Esophagus (tissue), 2 donors: ENCODE measurements at regions not wholly inside any gene's neighbourhood (a gene's known extent, or its start where the extent isn't known, plus 50 kb on each side); places are given as distances from the start of the nearest gene placed in this dataset.
"Not testable (repeated sequence)": the region's sequence is repeated elsewhere in the genome, so short reads cannot be mapped to it uniquely, and the experiment has no call there.

Experiments used
- H3K27ac ChIP-seq, 2 donors: one replicate each; pipeline ENCODE4 v1.5.1; 2013; ENCODE audit warnings: low read depth in 2 of 2, mild to moderate bottlenecking in 2 of 2, inconsistent platforms in 1 of 2, low read length in 1 of 2, moderate library complexity in 1 of 2
- H3K27me3 ChIP-seq, 2 donors: one replicate each; pipeline ENCODE4 v1.6.1; 2013; ENCODE audit warnings: low read length in 2 of 2, control low read depth in 1 of 2, mild to moderate bottlenecking in 1 of 2; ENCODE audit not compliant: insufficient read depth in 2 of 2, control insufficient read depth in 1 of 2
- H3K36me3 ChIP-seq, 2 donors: one replicate each; pipeline ENCODE4 v1.6.1; 2013; ENCODE audit warnings: low read length in 1 of 2; ENCODE audit not compliant: control insufficient read depth in 2 of 2, insufficient read depth in 2 of 2
- H3K4me1 ChIP-seq, 2 donors: one replicate each; pipeline ENCODE4 v1.6.1; 2013; ENCODE audit warnings: low read length in 1 of 2; ENCODE audit not compliant: control insufficient read depth in 2 of 2, insufficient read depth in 2 of 2
- H3K4me3 ChIP-seq, 2 donors: one replicate each; pipeline ENCODE4 v1.5.1; 2013; ENCODE audit warnings: low read length in 2 of 2, mild to moderate bottlenecking in 2 of 2, low read depth in 1 of 2, moderate library complexity in 1 of 2
- H3K9me3 ChIP-seq, 2 donors: one replicate each; pipeline ENCODE4 v1.6.1; 2013; ENCODE audit warnings: mild to moderate bottlenecking in 2 of 2, low read depth in 1 of 2, low read length in 1 of 2, moderate library complexity in 1 of 2; ENCODE audit not compliant: control insufficient read depth in 2 of 2, insufficient read depth in 1 of 2
- WGBS, 2 donors: extraction: QIAGEN DNeasy Blood & Tissue Kit; methylation state at CpG; one replicate each; pipeline ENCODE4 v1.1.7; 2013; 5-methylcytosine and 5-hydroxymethylcytosine counted together
- donor health status: healthy with polysubstance abuse.
- donor health status: Bipolar disorder and iron deficiency.

DNA sequence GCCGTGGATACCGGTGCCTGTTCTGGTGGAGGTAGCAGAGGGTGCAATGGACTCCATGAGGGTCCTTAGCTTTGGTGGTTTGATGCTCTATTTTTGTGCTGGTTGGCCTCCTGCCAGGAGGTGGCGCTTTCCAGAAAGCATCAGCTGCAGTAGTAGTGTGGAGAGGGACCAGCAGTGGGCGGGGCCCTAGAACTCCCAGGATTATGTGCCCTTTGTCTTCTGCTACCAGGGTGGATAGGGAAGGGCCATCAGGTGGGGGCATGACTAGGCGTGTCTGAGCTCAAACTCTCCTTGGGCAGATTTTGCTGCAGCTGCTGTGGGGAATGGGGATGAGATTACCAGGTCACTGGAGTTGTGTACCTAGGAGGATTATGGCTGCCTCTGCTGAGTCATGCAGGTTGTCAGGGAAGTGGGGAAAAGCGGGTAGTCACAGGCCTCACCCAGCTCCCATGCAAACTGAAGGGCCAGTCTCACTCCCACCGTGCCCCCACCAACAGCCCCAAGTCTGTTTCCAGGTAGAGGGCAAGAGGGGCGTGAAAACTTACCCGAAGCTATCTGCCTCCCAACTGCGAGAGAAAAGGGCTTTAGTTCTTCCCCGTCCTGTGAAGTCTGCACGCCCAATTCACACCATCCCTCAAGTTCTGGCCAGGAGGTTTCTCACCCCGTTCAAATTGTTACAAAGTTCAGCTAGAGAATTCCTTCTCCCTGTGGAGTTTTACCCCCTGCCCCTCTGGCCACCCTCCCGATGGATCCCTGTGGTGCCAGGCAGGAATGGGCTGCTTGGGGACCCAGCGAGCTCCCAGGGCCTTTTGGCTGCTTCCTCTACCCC is 235.0 kb downstream of the DHX15 start:
- H3K27me3 ChIP-seq, H3K36me3 ChIP-seq, H3K9me3 ChIP-seq, H3K4me3 ChIP-seq, H3K4me1 ChIP-seq: not testable (repeated sequence)
- 77% methylated on average over 15 of the region's 15 CpGs for WGBS, 2 donors
- H3K27ac ChIP-seq, result peak overlapping the region in 1 of 2 donors; percentile 61

DNA sequence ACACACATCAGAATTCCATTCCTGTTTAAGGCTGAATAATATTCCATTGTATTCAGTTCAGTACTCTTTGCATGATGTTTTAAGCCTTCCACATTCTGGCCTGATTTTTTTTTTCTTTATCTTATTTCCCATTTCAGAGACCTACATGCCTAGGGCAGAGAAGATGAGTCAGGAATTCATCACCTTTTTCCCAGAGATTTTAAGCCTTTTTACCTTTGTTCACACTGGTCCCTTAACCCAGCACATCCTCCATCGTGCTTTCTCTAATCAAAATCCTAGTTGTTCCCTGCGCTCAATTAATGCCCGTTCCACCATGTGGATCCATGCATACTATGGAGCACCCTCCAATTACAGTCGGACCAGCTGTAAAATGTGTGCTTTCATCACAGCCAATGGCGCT is 245.1 kb downstream of the DHX15 start:
- no peak overlapping the region for H3K4me3 ChIP-seq
- H3K4me1 ChIP-seq, result no peaks in the 10 kb centered on the region
- no peak overlapping the region for H3K27ac ChIP-seq
- 90% methylated on average over 5 of the region's 5 CpGs for WGBS, 2 donors
- H3K9me3 ChIP-seq, result no peaks in the 10 kb centered on the region
- no peaks in the 10 kb centered on the region for H3K36me3 ChIP-seq
- H3K27me3 ChIP-seq, result no peaks in the 10 kb centered on the region

DNA sequence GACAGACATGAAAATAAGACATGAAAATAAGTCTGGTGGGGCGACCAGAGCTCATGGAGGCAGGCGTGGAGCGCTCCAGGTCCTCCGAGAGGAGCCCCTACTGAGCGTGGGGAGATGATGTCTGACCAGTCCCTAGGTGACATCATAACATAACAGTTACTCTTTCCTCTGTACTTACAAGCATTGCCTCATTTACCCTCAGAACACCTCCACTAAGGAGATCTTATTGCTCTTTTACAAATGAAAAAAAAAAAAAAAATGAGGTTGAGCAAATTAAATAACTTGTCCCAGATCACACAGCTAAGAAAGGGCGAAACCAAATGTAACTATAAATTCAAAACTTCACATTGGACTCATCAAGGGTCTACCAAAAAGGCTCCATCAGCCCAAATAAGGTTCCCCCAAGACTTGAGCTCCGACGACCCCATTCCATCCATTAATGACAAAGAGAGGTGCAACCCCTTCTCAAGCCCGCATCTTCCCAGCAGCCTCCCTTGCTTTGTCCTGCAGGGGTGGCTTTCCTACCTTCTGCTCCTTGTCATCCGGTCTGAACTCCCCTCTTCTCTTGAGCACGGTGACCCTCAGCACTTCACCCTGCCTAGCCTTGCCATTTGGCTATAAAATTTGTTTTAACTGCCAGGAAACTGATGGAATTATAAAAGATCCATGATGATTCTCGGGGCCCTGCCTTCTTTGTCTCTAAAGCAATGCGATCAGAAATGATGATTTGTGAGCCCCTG is 246.7 kb downstream of the DHX15 start:
- no peak overlapping the region for H3K4me3 ChIP-seq
- no peaks in the 10 kb centered on the region for H3K27me3 ChIP-seq
- no peaks in the 10 kb centered on the region for H3K36me3 ChIP-seq
- no peaks in the 10 kb centered on the region for H3K4me1 ChIP-seq
- no peak overlapping the region for H3K27ac ChIP-seq
- 87 to 90% methylated on average over 13 of the region's 13 CpGs for WGBS, 2 donors
- H3K9me3 ChIP-seq, result no peaks in the 10 kb centered on the region

DNA sequence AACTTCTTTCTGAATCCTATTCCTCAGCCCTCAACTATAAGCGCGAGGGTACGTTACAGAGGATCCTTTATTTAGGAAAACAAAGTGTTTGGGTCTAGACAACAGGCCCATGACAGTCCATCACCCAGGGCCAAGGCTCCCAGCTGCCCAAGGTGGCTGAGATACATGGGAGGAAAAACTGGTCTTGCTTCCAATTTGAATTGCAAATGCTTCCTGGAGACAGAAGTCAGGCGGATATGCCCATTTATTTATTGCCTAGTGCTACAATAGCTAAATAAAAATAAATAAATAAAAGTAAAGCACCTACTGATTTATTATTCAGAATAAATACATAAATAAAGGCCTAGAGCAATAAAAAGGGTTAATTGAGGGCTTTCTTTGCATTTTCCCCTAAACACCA is 248.7 kb downstream of the DHX15 start:
- Histone ChIP-seq H3K27ac (no peak overlapping the region), H3K4me3 (no peak overlapping the region), H3K36me3 (no peaks in the 10 kb centered on the region), H3K9me3 (no peaks in the 10 kb centered on the region), H3K27me3 (no peaks in the 10 kb centered on the region), H3K4me1 (no peaks in the 10 kb centered on the region)
- WGBS, 2 donors, result 93 to 96% methylated on average over 4 of the region's 4 CpGs

DNA sequence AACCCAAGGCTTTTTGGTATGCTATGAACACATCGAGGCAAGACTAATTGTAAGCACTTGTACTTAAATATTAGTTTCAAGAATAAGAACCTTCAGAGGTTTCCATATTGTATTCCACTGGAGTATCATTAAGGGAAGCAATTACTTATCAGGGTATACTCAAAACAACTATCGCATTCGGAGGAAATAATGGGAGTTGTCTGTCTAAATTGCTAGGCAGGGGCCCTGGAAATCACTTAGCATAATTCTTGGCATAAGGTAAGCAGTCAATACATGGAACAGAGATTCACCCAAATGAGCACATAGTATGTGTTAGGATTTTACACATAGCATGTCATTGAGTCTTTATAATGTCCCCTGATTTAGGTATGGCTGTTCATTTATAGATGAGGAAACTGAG is 249.4 kb downstream of the DHX15 start:
- H3K9me3 ChIP-seq, result no peaks in the 10 kb centered on the region
- H3K4me3 ChIP-seq, result no peak overlapping the region
- H3K4me1 ChIP-seq, result no peaks in the 10 kb centered on the region
- no peak overlapping the region for H3K27ac ChIP-seq
- WGBS, 2 donors, result 90 to 92% methylated on average over 3 of the region's 3 CpGs
- no peaks in the 10 kb centered on the region for H3K27me3 ChIP-seq
- no peaks in the 10 kb centered on the region for H3K36me3 ChIP-seq

DNA sequence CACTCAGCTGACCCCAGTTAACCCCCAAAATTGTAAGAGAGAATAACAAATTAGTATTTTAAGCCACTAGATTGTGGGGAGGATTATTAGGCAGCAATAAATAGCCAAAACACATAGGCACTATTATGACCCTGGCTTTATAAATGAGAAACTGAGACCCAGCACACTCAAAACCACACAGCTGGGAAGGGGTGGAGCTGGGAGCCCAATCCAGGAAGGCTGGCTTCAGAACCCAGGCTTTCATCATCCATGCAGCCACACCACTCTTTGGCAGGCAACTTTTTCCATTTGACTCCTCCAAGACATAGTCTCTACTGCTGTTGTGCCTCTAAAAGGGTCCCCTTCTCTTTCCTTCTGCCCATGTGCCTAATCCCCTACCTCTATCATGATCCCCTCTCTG is 253.8 kb downstream of the DHX15 start:
- Histone ChIP-seq H3K36me3 (no peaks in the 10 kb centered on the region), H3K27me3 (no peaks in the 10 kb centered on the region), H3K27ac (no peak overlapping the region), H3K9me3 (no peaks in the 10 kb centered on the region), H3K4me1 (no peaks in the 10 kb centered on the region), H3K4me3 (no peak overlapping the region)

DNA sequence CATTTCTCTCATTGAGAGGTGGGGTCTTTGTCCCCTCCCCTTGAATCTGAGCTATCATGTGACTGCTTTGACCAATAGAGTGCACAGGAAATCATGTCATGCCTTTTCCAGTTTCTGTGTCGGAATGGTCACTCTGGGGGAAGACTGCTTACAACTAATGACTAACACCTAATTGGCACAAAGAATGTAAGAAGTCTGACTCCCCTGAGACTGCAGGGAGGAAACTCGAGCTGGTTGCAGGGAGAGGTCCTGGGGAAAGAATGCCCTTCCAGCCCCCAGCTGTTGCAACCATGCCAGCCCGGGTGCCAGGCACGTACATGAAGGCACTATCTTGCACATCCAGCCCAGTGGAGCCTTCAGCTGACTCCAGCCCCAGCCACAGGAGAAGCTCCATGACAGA is 254.2 kb downstream of the DHX15 start:
- no peaks in the 10 kb centered on the region for H3K4me1 ChIP-seq
- no peaks in the 10 kb centered on the region for H3K36me3 ChIP-seq
- 68 to 72% methylated on average over 4 of the region's 4 CpGs for WGBS, 2 donors
- no peaks in the 10 kb centered on the region for H3K9me3 ChIP-seq
- no peak overlapping the region for H3K4me3 ChIP-seq
- no peaks in the 10 kb centered on the region for H3K27me3 ChIP-seq
- no peak overlapping the region for H3K27ac ChIP-seq

DNA sequence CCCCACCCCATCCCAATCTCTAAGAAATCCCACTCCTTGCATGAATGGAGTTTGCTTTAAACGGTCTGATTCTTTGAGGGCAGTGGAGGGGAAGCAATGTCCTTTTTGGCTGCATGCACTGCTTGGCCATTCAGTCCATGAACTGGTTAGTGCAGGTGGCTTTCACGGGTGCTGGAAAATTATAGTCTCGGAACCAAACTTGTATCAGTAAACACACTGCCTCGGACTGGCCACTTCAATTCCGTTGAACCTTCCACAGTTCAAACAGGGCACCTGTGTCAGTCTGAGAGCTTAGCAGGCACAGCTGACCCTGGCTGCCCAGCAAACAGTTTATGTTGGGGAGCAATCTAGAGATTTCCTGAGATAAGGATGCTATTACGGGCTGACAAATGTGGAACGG is 255.6 kb downstream of the DHX15 start:
- 58 to 62% methylated on average over 7 of the region's 7 CpGs for WGBS, 2 donors
- H3K9me3 ChIP-seq, result no peaks in the 10 kb centered on the region
- no peaks in the 10 kb centered on the region for H3K4me1 ChIP-seq
- H3K36me3 ChIP-seq, result no peaks in the 10 kb centered on the region
- H3K4me3 ChIP-seq, result no peak overlapping the region
- no peak overlapping the region for H3K27ac ChIP-seq
- no peaks in the 10 kb centered on the region for H3K27me3 ChIP-seq

DNA sequence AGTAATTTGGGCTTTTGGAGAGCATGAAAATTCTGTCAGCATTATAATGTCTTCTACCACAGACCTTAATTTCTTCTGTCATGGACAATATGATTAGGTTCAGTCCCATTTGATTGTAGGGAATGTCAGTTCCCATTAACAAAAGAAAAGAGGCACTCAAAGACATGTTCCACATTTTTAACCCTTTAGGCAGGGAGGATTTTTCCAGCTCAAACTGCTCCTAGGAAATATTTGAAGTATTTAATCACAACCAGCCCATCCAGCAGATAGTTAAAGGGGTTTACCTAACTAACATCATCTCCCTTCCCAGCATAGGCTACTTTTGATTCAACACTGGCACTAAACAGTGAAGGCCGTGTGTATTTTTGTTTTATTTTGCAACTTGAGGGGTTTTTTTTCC is 256.0 kb downstream of the DHX15 start:
- no peaks in the 10 kb centered on the region for H3K4me1 ChIP-seq
- H3K36me3 ChIP-seq, result no peaks in the 10 kb centered on the region
- H3K9me3 ChIP-seq, result no peaks in the 10 kb centered on the region
- H3K27me3 ChIP-seq, result no peaks in the 10 kb centered on the region
- 66 to 71% methylated on average over 1 of the region's 1 CpG for WGBS, 2 donors
- no peak overlapping the region for H3K27ac ChIP-seq
- no peak overlapping the region for H3K4me3 ChIP-seq

DNA sequence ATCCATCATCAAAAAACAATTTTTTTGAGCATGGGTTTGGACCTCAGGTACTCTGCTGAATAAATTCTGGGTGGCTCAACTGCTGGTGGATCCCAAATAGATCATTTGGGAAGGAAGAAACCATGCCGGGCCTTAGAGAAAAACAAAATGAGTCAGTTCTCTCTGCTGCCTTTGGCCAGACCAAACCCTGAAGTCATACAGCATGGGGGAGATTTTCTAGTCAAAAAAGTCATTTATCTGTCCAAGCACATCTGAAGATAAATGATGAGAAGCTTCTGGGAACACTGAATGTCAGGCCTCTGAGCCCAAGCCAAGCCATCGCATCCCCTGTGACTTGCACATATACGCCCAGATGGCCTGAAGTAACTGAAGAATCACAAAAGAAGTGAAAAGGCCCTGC is 261.4 kb downstream of the DHX15 start:
- H3K4me3 ChIP-seq, result no peak overlapping the region
- peaks cover 0 to 4% of the 10 kb centered on the region in 2 donors for H3K4me1 ChIP-seq
- no peaks in the 10 kb centered on the region for H3K36me3 ChIP-seq
- no peaks in the 10 kb centered on the region for H3K27me3 ChIP-seq
- H3K27ac ChIP-seq, result no peak overlapping the region
- 61 to 76% methylated on average over 3 of the region's 3 CpGs for WGBS, 2 donors
- no peaks in the 10 kb centered on the region for H3K9me3 ChIP-seq
